ACC112 (cell line): ENCODE measurements at regions not wholly inside any gene's neighbourhood (a gene's known extent, or its start where the extent isn't known, plus 50 kb on each side); places are given as distances from the start of the nearest gene placed in this dataset.

Experiments used
- H2AFZ ChIP-seq: fragments of 200-600 bp; sonication (generic); one replicate; pipeline ENCODE4 v1.6.0; 2017; ENCODE audit warnings: antibody characterized with exemption, low read length; ENCODE audit not compliant: unreplicated experiment
- H3K27ac ChIP-seq: fragments of 200-600 bp; sonication (generic); 2 replicates; pipeline ENCODE4 v1.5.1; 2014; ENCODE audit warnings: low read depth, mild to moderate bottlenecking, antibody characterized with exemption, low read length, moderate library complexity
- H3K27me3 ChIP-seq: fragments of 200-600 bp; sonication (generic); 2 replicates; pipeline ENCODE4 v1.6.1; 2014; ENCODE audit warnings: mild to moderate bottlenecking, antibody characterized with exemption, low read length, moderate library complexity, mixed read lengths; ENCODE audit not compliant: insufficient read depth
- H3K36me3 ChIP-seq: fragments of 200-600 bp; sonication (generic); 2 replicates; pipeline ENCODE4 v1.6.1; 2016; ENCODE audit warnings: mild to moderate bottlenecking, antibody characterized with exemption, low read length, moderate library complexity, mixed read lengths; ENCODE audit not compliant: insufficient read depth
- H3K4me1 ChIP-seq: fragments of 200-600 bp; sonication (generic); one replicate; pipeline ENCODE4 v1.6.1; 2016; ENCODE audit warnings: low read length, mixed read lengths; ENCODE audit not compliant: insufficient read depth, unreplicated experiment, control insufficient read depth
- H3K4me3 ChIP-seq: fragments of 200-600 bp; sonication (generic); 2 replicates; pipeline ENCODE4 v1.5.1; 2014; ENCODE audit warnings: mild to moderate bottlenecking, low read depth, low read length
- H3K79me2 ChIP-seq: fragments of 200-600 bp; sonication (generic); one replicate; pipeline ENCODE4 v1.6.0; 2016; ENCODE audit warnings: low read length; ENCODE audit not compliant: control insufficient read depth, unreplicated experiment, insufficient read depth

- H3K36me3 ChIP-seq, result no peaks in the 10 kb centered on the region
- no peak overlapping the region for H2AFZ ChIP-seq
- H3K4me1 ChIP-seq, result no peaks in the 10 kb centered on the region
- no peak overlapping the region for H3K27ac ChIP-seq
- H3K4me3 ChIP-seq, result no peak overlapping the region
- H3K79me2 ChIP-seq, result no peaks in the 10 kb centered on the region
- H3K27me3 ChIP-seq, result no peaks in the 10 kb centered on the region
These were observed 447.8 kb downstream of the ENC1 start for GRCh38 chr5:74192606-74193299.

GRCh38 chr5:74188351-74189105 is 452.0 kb downstream of the ENC1 start:
- Histone ChIP-seq H2AFZ (no peak overlapping the region), H3K4me3 (no peak overlapping the region), H3K36me3 (no peaks in the 10 kb centered on the region), H3K4me1 (no peaks in the 10 kb centered on the region), H3K27ac (no peak overlapping the region), H3K79me2 (no peaks in the 10 kb centered on the region), H3K27me3 (no peaks in the 10 kb centered on the region)

GRCh38 chr5:74187757-74188156 is 452.8 kb downstream of the ENC1 start:
- Histone ChIP-seq H3K4me1 (no peaks in the 10 kb centered on the region), H3K27ac (no peak overlapping the region), H3K79me2 (no peaks in the 10 kb centered on the region), H3K27me3 (no peaks in the 10 kb centered on the region), H3K36me3 (no peaks in the 10 kb centered on the region), H3K4me3 (no peak overlapping the region), H2AFZ (no peak overlapping the region)

- H2AFZ ChIP-seq, result no peak overlapping the region
- H3K79me2 ChIP-seq, result no peaks in the 10 kb centered on the region
- H3K27me3 ChIP-seq, result no peaks in the 10 kb centered on the region
- H3K4me3 ChIP-seq, result no peak overlapping the region
- no peaks in the 10 kb centered on the region for H3K4me1 ChIP-seq
- no peak overlapping the region for H3K27ac ChIP-seq
- H3K36me3 ChIP-seq, result no peaks in the 10 kb centered on the region
These were observed 453.9 kb downstream of the ENC1 start for GRCh38 chr5:74186356-74187315.

- H3K27me3 ChIP-seq, result no peaks in the 10 kb centered on the region
- no peaks in the 10 kb centered on the region for H3K4me1 ChIP-seq
- H3K79me2 ChIP-seq, result no peaks in the 10 kb centered on the region
- no peak overlapping the region for H3K4me3 ChIP-seq
- H3K27ac ChIP-seq, result no peak overlapping the region
- no peak overlapping the region for H2AFZ ChIP-seq
- H3K36me3 ChIP-seq, result no peaks in the 10 kb centered on the region
These were observed 454.9 kb downstream of the ENC1 start for GRCh38 chr5:74185599-74185998.

GRCh38 chr5:74184649-74185048 is 455.9 kb downstream of the ENC1 start:
- no peaks in the 10 kb centered on the region for H3K4me1 ChIP-seq
- no peaks in the 10 kb centered on the region for H3K27me3 ChIP-seq
- no peak overlapping the region for H2AFZ ChIP-seq
- H3K79me2 ChIP-seq, result no peaks in the 10 kb centered on the region
- H3K27ac ChIP-seq, result no peak overlapping the region
- no peak overlapping the region for H3K4me3 ChIP-seq
- H3K36me3 ChIP-seq, result no peaks in the 10 kb centered on the region

- no peaks in the 10 kb centered on the region for H3K79me2 ChIP-seq
- H3K4me3 ChIP-seq, result no peak overlapping the region
- H3K27me3 ChIP-seq, result no peaks in the 10 kb centered on the region
- H3K27ac ChIP-seq, result no peak overlapping the region
- H3K4me1 ChIP-seq, result no peaks in the 10 kb centered on the region
- no peaks in the 10 kb centered on the region for H3K36me3 ChIP-seq
- H2AFZ ChIP-seq, result no peak overlapping the region
These were observed 457.5 kb downstream of the ENC1 start for GRCh38 chr5:74183041-74183440.

- Histone ChIP-seq H2AFZ (no peak overlapping the region), H3K4me3 (no peak overlapping the region), H3K27me3 (no peaks in the 10 kb centered on the region), H3K36me3 (no peaks in the 10 kb centered on the region), H3K27ac (no peak overlapping the region), H3K79me2 (no peaks in the 10 kb centered on the region), H3K4me1 (no peaks in the 10 kb centered on the region)
These were observed 457.9 kb downstream of the ENC1 start for GRCh38 chr5:74182603-74183002.

- Histone ChIP-seq H2AFZ (no peak overlapping the region), H3K79me2 (no peaks in the 10 kb centered on the region), H3K36me3 (no peaks in the 10 kb centered on the region), H3K4me3 (no peak overlapping the region), H3K4me1 (no peaks in the 10 kb centered on the region), H3K27ac (no peak overlapping the region), H3K27me3 (peaks cover 7% of the 10 kb centered on the region; the same call in 1 of the 2 replicates)
These were observed 460.8 kb downstream of the ENC1 start for GRCh38 chr5:74179701-74180100.

- Histone ChIP-seq H3K4me1 (no peaks in the 10 kb centered on the region), H3K79me2 (no peaks in the 10 kb centered on the region), H3K4me3 (no peak overlapping the region), H2AFZ (no peak overlapping the region), H3K36me3 (no peaks in the 10 kb centered on the region), H3K27ac (no peak overlapping the region), H3K27me3 (peaks cover 8% of the 10 kb centered on the region; the same call in 1 of the 2 replicates)
These were observed 461.3 kb downstream of the ENC1 start for GRCh38 chr5:74179179-74179578.
